ENCODE measurements at regions not wholly inside any gene's neighbourhood (a gene's known extent, or its start where the extent isn't known, plus 50 kb on each side); places are given as distances from the start of the nearest gene placed in this dataset.
"Not testable (repeated sequence)": the region's sequence is repeated elsewhere in the genome, so short reads cannot be mapped to it uniquely, and the experiment has no call there.

- Histone ChIP-seq H3K9me3 (ENCODE audit: control insufficient read depth in 2 of 2, insufficient read depth in 1 of 2, low read depth in 1 of 2, low read length in 1 of 2) (no peaks in the 10 kb centered on the region), H3K27me3 (ENCODE audit: control insufficient read depth in 1 of 2, insufficient read depth in 2 of 2, low read length in 2 of 2) (no peaks in the 10 kb centered on the region), H3K4me3 (ENCODE audit: low read depth in 1 of 2, low read length in 2 of 2) (no peak overlapping the region), H3K27ac (ENCODE audit: low read depth in 2 of 2, low read length in 1 of 2) (no peak overlapping the region), H3K36me3 (ENCODE audit: control insufficient read depth in 2 of 2, insufficient read depth in 2 of 2, low read length in 1 of 2) (no peaks in the 10 kb centered on the region), H3K4me1 (ENCODE audit: control insufficient read depth in 2 of 2, insufficient read depth in 2 of 2, low read length in 1 of 2) (no peaks in the 10 kb centered on the region)
- 87 to 90% methylated on average over 9 of the region's 9 CpGs for WGBS, 2 donors
Observed at GRCh38 chr2:236472720-236473495, 96.7 kb upstream of the ACKR3 start.

- Histone ChIP-seq H3K4me1 (ENCODE audit: control insufficient read depth in 2 of 2, insufficient read depth in 2 of 2, low read length in 1 of 2) (no peaks in the 10 kb centered on the region), H3K27ac (ENCODE audit: low read depth in 2 of 2, low read length in 1 of 2) (no peak overlapping the region), H3K36me3 (ENCODE audit: control insufficient read depth in 2 of 2, insufficient read depth in 2 of 2, low read length in 1 of 2) (no peaks in the 10 kb centered on the region), H3K4me3 (ENCODE audit: low read depth in 1 of 2, low read length in 2 of 2) (no peak overlapping the region), H3K9me3 (ENCODE audit: control insufficient read depth in 2 of 2, insufficient read depth in 1 of 2, low read depth in 1 of 2, low read length in 1 of 2) (no peaks in the 10 kb centered on the region), H3K27me3 (ENCODE audit: control insufficient read depth in 1 of 2, insufficient read depth in 2 of 2, low read length in 2 of 2) (no peaks in the 10 kb centered on the region)
- WGBS, 2 donors, result 75 to 88% methylated on average over 1 of the region's 1 CpG
Observed at GRCh38 chr2:236473691-236474090, 95.9 kb upstream of the ACKR3 start.

- H3K4me1 ChIP-seq (ENCODE audit: control insufficient read depth in 2 of 2, insufficient read depth in 2 of 2, low read length in 1 of 2), result no peaks in the 10 kb centered on the region
- H3K9me3 ChIP-seq (ENCODE audit: control insufficient read depth in 2 of 2, insufficient read depth in 1 of 2, low read depth in 1 of 2, low read length in 1 of 2), result peaks cover 0 to 4% of the 10 kb centered on the region in 2 donors
- H3K27ac ChIP-seq (ENCODE audit: low read depth in 2 of 2, low read length in 1 of 2), result no peak overlapping the region
- H3K36me3 ChIP-seq (ENCODE audit: control insufficient read depth in 2 of 2, insufficient read depth in 2 of 2, low read length in 1 of 2), result no peaks in the 10 kb centered on the region
- H3K4me3 ChIP-seq (ENCODE audit: low read depth in 1 of 2, low read length in 2 of 2), result no peak overlapping the region
- WGBS, 2 donors, result 83 to 89% methylated on average over 1 of the region's 1 CpG
- no peaks in the 10 kb centered on the region for H3K27me3 ChIP-seq (ENCODE audit: control insufficient read depth in 1 of 2, insufficient read depth in 2 of 2, low read length in 2 of 2)
Observed at GRCh38 chr2:236479814-236480213, 89.8 kb upstream of the ACKR3 start.

- Histone ChIP-seq H3K4me3 (ENCODE audit: low read depth in 1 of 2, low read length in 2 of 2) (no peak overlapping the region), H3K36me3 (ENCODE audit: control insufficient read depth in 2 of 2, insufficient read depth in 2 of 2, low read length in 1 of 2) (no peaks in the 10 kb centered on the region), H3K9me3 (ENCODE audit: control insufficient read depth in 2 of 2, insufficient read depth in 1 of 2, low read depth in 1 of 2, low read length in 1 of 2) (peaks cover 0 to 4% of the 10 kb centered on the region in 2 donors), H3K27me3 (ENCODE audit: control insufficient read depth in 1 of 2, insufficient read depth in 2 of 2, low read length in 2 of 2) (no peaks in the 10 kb centered on the region), H3K4me1 (ENCODE audit: control insufficient read depth in 2 of 2, insufficient read depth in 2 of 2, low read length in 1 of 2) (no peaks in the 10 kb centered on the region), H3K27ac (ENCODE audit: low read depth in 2 of 2, low read length in 1 of 2) (no peak overlapping the region)
- 82 to 88% methylated on average over 1 of the region's 1 CpG for WGBS, 2 donors
Observed at GRCh38 chr2:236483102-236483501, 86.5 kb upstream of the ACKR3 start.

- Histone ChIP-seq H3K36me3 (ENCODE audit: control insufficient read depth in 2 of 2, insufficient read depth in 2 of 2, low read length in 1 of 2) (no peaks in the 10 kb centered on the region), H3K9me3 (ENCODE audit: control insufficient read depth in 2 of 2, insufficient read depth in 1 of 2, low read depth in 1 of 2, low read length in 1 of 2) (peaks cover 0 to 4% of the 10 kb centered on the region in 2 donors), H3K27me3 (ENCODE audit: control insufficient read depth in 1 of 2, insufficient read depth in 2 of 2, low read length in 2 of 2) (no peaks in the 10 kb centered on the region), H3K4me1 (ENCODE audit: control insufficient read depth in 2 of 2, insufficient read depth in 2 of 2, low read length in 1 of 2) (no peaks in the 10 kb centered on the region), H3K4me3 (ENCODE audit: low read depth in 1 of 2, low read length in 2 of 2) (no peak overlapping the region), H3K27ac (ENCODE audit: low read depth in 2 of 2, low read length in 1 of 2) (no peak overlapping the region)
- 87 to 88% methylated on average over 2 of the region's 2 CpGs for WGBS, 2 donors
Observed at GRCh38 chr2:236485519-236485918, 84.1 kb upstream of the ACKR3 start.

GRCh38 chr2:236489083-236489482 is 80.5 kb upstream of the ACKR3 start:
- WGBS, 2 donors, result 82 to 88% methylated on average over 5 of the region's 5 CpGs
- H3K27ac ChIP-seq (ENCODE audit: low read depth in 2 of 2, low read length in 1 of 2), result not testable (repeated sequence)

GRCh38 chr2:236489895-236490404 is 79.7 kb upstream of the ACKR3 start:
- WGBS, 2 donors, result 92 to 94% methylated on average over 3 of the region's 3 CpGs

More at GRCh38 chr2:236489083-236489482, 80.5 kb upstream of the ACKR3 start:
- not testable (repeated sequence) for H3K9me3 ChIP-seq (ENCODE audit: control insufficient read depth in 2 of 2, insufficient read depth in 1 of 2, low read depth in 1 of 2, low read length in 1 of 2); H3K4me3 ChIP-seq (ENCODE audit: low read depth in 1 of 2, low read length in 2 of 2); H3K27me3 ChIP-seq (ENCODE audit: control insufficient read depth in 1 of 2, insufficient read depth in 2 of 2, low read length in 2 of 2); H3K36me3 ChIP-seq (ENCODE audit: control insufficient read depth in 2 of 2, insufficient read depth in 2 of 2, low read length in 1 of 2); H3K4me1 ChIP-seq (ENCODE audit: control insufficient read depth in 2 of 2, insufficient read depth in 2 of 2, low read length in 1 of 2)

GRCh38 chr2:236496340-236496739 is 73.3 kb upstream of the ACKR3 start:
- no peaks in the 10 kb centered on the region for H3K4me1 ChIP-seq (ENCODE audit: control insufficient read depth in 2 of 2, insufficient read depth in 2 of 2, low read length in 1 of 2)
- no peaks in the 10 kb centered on the region for H3K27me3 ChIP-seq (ENCODE audit: control insufficient read depth in 1 of 2, insufficient read depth in 2 of 2, low read length in 2 of 2)
- H3K4me3 ChIP-seq (ENCODE audit: low read depth in 1 of 2, low read length in 2 of 2), result no peak overlapping the region
- no peak overlapping the region for H3K27ac ChIP-seq (ENCODE audit: low read depth in 2 of 2, low read length in 1 of 2)
- H3K9me3 ChIP-seq (ENCODE audit: control insufficient read depth in 2 of 2, insufficient read depth in 1 of 2, low read depth in 1 of 2, low read length in 1 of 2), result peaks cover 0 to 3% of the 10 kb centered on the region in 2 donors
- no peaks in the 10 kb centered on the region for H3K36me3 ChIP-seq (ENCODE audit: control insufficient read depth in 2 of 2, insufficient read depth in 2 of 2, low read length in 1 of 2)
- WGBS, 2 donors, result 88 to 89% methylated on average over 9 of the region's 9 CpGs

More at GRCh38 chr2:236489895-236490404, 79.7 kb upstream of the ACKR3 start:
- no peak overlapping the region for H3K27ac ChIP-seq (ENCODE audit: low read depth in 2 of 2, low read length in 1 of 2)
- H3K27me3 ChIP-seq (ENCODE audit: control insufficient read depth in 1 of 2, insufficient read depth in 2 of 2, low read length in 2 of 2), result no peaks in the 10 kb centered on the region
- H3K9me3 ChIP-seq (ENCODE audit: control insufficient read depth in 2 of 2, insufficient read depth in 1 of 2, low read depth in 1 of 2, low read length in 1 of 2), result peaks cover 0 to 3% of the 10 kb centered on the region in 2 donors
- H3K4me1 ChIP-seq (ENCODE audit: control insufficient read depth in 2 of 2, insufficient read depth in 2 of 2, low read length in 1 of 2), result no peaks in the 10 kb centered on the region
- no peaks in the 10 kb centered on the region for H3K36me3 ChIP-seq (ENCODE audit: control insufficient read depth in 2 of 2, insufficient read depth in 2 of 2, low read length in 1 of 2)
- no peak overlapping the region for H3K4me3 ChIP-seq (ENCODE audit: low read depth in 1 of 2, low read length in 2 of 2)

GRCh38 chr2:236498369-236498768 is 71.3 kb upstream of the ACKR3 start:
- no peaks in the 10 kb centered on the region for H3K4me1 ChIP-seq (ENCODE audit: control insufficient read depth in 2 of 2, insufficient read depth in 2 of 2, low read length in 1 of 2)
- 86 to 93% methylated on average over 7 of the region's 7 CpGs for WGBS, 2 donors
- no peaks in the 10 kb centered on the region for H3K36me3 ChIP-seq (ENCODE audit: control insufficient read depth in 2 of 2, insufficient read depth in 2 of 2, low read length in 1 of 2)
- H3K27me3 ChIP-seq (ENCODE audit: control insufficient read depth in 1 of 2, insufficient read depth in 2 of 2, low read length in 2 of 2), result peaks cover 0 to under 1% of the 10 kb centered on the region in 2 donors
- H3K27ac ChIP-seq (ENCODE audit: low read depth in 2 of 2, low read length in 1 of 2), result no peak overlapping the region
- no peaks in the 10 kb centered on the region for H3K9me3 ChIP-seq (ENCODE audit: control insufficient read depth in 2 of 2, insufficient read depth in 1 of 2, low read depth in 1 of 2, low read length in 1 of 2)
- H3K4me3 ChIP-seq (ENCODE audit: low read depth in 1 of 2, low read length in 2 of 2), result no peak overlapping the region
